ENCODE measurements at regions not wholly inside any gene's neighbourhood (a gene's known extent, or its start where the extent isn't known, plus 50 kb on each side); places are given as distances from the start of the nearest gene placed in this dataset.
"Not testable (repeated sequence)": the region's sequence is repeated elsewhere in the genome, so short reads cannot be mapped to it uniquely, and the experiment has no call there.

DNA sequence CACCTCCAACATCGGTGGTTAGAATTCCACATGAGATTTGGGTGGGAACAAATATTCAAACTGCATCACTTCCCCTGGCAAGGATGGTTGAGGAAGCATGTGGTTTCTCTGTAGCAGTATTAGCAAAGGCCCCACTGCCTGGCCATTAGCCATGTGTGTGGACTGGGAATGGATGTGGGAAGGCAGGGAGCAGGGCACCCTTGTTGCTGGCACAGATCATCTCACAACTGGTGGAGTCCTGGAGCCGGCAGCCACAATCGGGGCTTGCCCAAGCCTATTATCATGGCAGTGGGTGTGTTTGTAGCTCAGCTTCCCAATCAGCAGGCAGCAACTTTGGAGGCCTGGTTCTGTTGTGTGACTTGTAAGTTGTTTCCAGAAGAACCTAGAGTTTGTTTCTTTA lies 391.9 kb downstream of the DLEU7 start:
- no peak for DNase-seq (ENCODE audit: low read depth, low spot score)

DNA sequence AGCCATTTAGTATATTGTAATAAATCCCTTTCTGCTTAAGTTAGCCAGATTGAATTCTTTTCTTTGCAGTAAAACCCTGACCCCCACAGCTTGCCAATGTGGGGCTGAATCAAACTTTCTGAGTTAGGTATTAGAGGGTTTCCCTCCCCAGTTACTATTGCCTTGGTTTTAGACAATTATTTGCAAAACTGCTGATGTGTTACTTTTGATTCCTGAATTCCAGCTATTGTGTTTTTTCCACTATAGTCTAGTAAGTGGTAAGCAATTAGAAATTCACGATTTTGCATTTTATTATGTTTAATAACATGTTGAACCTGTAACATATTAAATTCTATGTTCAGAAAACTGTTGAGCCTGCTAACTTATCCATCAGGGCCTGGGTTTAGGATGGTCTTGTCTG lies 391.5 kb downstream of the DLEU7 start:
- DNase-seq (ENCODE audit: low read depth, low spot score) = no peak

DNA sequence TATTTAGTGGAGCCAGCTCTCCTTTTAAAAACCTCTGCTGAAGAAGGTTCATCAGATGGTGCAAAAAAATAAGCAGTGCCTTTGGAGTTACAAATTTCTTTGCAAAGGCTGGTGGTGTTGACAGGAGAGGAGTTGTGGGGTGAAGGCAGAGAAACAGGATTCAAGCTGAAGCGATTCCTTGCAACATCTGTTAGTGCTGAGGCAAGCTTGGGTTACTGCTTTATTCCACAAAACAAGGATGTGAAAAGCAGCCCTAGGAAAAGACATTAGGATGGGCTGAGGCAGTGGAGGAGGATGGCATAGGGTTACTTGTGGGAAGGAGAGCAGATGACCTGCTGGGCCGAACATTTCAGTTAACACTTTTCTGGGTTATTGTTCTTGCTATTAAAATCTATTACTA lies 390.7 kb downstream of the DLEU7 start:
- DNase-seq (ENCODE audit: low read depth, low spot score) = no peak

DNA sequence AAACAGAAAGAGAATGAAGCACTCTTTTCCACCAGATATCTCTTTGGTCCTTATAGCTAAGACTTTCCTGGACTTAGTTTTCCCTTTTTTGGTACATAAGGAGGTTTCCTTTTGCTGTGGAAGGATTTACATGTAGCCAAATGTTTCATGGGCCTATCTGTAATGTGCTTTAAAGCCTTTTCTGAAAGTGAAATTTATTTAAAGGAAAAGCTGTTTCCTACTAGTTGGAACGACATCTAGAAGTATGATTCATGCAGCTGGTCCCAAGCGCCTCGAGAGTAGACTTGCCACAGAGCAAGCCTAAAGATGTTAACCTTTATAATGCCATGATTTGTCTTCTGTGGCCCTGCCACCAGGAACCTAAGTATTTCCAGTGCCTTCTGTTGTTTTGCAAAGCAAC lies 390.3 kb downstream of the DLEU7 start:
- DNase-seq (ENCODE audit: low read depth, low spot score) = no peak

DNA sequence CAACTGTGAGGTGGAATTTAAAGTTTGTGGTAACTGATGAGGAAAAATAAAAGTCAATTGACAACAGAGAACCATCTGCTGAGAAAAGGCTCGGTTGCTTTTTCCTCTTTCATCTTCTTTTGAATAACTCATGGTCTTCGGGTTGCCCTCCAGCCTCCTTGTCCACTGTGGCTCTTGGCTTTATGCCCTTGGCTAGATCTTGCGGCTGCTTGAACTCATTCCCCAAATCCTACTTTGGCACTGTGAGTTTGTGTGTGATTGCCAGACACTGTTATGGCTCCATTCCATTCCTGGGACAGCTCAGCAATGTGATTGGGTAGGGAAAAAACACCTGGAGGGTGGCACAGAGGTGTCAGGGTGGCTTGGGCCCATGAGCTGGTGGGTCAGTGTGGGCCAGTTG lies 387.4 kb downstream of the DLEU7 start:
- no peak for DNase-seq (ENCODE audit: low read depth, low spot score)

DNA sequence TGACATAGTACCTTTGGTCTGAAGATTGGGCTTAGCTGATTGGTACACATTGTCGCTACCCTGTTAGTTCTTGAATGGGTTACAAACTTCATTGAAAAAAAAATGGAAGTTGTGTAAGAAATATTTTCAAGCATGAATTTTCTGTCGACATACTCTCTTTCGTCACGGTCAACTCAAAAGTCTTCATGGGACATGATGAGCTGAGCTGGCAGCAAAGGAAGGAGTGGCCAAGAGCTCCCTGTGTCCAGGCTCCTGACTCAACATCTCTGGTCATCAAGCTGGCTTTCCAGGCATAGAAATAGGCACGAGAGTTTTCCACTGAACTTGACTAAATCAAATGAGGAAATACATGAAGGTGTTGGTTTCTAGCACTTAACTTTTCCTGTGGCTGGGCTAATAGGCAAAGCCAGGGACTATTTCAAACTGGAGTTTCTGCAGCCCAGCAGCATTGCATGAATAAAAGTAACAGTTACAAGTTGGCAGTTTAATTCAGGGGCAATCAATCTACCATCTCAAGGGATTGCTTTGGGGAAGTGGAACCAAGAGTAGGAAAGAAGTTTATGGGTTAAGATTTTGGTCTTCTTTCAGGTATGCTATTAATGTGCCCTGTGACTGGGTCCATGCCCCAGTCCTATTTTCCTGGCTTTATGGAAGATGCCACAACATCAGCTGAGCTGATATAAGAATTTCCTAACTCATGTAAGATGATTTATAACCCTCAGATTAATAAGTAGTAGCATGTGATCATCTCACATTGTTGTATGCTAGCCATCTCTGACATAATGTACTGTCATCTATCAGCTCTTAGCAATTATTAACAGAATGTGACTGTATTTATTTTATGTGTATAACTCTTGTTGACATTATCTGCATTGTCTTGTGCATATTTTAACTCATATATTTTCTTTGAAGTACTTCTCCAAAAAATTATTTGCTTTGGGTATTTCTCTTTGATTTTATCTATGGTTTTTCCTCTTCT lies 385.8 kb downstream of the DLEU7 start:
- DNase-seq (ENCODE audit: low read depth, low spot score) = no peak

DNA sequence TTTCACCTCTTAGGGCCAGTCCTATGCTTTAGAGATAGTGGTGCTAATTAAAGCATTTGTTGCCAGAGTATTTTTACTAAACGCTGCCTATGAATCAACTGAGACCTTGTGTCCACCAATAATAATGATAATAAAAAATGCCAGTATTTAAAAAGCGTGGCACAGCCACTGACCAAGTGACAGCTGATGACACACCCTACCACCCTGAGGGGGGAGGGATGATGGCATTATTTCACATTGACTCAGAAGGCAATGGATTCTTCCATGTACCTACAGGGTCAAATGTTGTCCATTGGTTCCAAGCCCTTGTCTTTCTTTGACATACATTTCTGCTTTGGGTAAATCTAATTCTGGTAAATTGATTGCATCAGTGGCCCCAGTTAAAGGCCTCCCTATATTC lies 384.4 kb downstream of the DLEU7 start:
- no peak for DNase-seq (ENCODE audit: low read depth, low spot score)

DNA sequence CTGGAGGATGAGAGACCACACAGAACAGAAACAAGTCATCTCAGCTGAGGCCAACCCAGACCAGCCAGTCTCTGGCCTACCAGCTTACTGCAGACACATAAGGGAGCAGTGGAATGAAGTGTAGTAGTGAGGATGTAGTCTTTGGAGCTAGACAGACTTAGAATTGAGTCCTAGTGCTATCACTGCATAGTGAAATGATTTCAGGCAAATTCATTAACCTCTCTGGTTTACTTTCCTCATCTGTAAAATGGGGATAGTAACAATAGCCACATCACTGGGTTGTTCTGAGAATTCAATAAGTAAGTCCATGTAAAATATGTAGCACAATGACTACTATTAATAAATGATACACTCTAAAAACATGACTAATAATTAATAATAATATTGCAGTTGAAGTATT lies 383.8 kb downstream of the DLEU7 start:
- DNase-seq (ENCODE audit: low read depth, low spot score) = no peak

DNA sequence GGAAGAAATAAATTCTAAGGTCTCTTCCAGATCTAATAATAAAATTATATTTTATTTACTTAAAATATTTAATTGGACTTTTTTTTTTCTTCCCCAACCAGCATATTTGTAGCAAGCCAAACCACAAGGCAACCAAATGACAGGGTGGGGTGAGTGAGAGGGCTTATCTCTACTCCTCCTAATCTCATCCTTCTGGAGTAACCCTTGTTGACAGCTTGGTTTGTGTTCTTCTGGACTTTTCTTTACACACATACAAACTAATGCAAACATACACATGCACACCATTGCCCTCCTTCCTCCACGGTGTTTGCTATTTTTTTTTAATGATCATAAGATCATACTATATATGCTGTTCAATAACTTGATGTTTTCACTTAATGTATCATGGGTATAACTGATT lies 383.1 kb downstream of the DLEU7 start:
- no peak for DNase-seq (ENCODE audit: low read depth, low spot score)

DNA sequence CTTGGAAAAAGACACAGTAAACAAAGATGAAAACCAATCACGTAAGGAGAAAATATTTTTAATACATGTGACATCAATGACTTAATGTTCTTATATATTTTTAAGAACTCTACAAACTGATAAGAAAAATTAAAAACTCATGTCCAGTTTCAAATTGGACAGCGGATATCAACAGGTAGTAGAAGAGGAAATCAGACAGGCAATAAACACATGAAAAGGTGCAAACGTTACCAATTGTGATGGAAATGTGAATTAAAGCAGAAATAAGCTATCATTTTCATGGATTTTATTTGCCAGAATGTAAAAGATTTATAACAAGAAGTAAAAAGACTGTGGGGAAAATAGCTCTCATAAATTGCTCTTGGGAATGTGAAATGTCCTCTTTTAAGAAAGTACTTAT lies 382.3 kb downstream of the DLEU7 start:
- no peak for DNase-seq (ENCODE audit: low read depth, low spot score)

DNA sequence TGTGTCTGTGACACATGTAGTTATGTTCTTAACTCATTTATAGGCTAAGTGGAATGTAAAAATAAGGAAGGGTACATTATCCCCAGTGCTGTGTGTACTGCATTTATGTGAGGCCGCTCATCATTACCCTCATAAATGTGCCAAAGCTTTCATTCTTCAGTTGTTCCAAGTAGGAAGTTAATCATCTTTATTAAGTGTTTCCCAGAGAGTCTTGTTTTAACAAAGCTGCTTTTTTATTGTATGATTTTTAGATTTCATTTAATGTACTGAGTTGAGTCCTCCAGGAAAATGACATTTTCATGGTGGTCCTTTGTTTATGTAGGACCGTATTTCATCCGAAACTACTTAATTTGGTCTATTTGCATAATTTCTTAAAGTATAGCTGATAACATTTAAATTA lies 379.8 kb downstream of the DLEU7 start:
- DNase-seq (ENCODE audit: low read depth, low spot score) = no peak

DNA sequence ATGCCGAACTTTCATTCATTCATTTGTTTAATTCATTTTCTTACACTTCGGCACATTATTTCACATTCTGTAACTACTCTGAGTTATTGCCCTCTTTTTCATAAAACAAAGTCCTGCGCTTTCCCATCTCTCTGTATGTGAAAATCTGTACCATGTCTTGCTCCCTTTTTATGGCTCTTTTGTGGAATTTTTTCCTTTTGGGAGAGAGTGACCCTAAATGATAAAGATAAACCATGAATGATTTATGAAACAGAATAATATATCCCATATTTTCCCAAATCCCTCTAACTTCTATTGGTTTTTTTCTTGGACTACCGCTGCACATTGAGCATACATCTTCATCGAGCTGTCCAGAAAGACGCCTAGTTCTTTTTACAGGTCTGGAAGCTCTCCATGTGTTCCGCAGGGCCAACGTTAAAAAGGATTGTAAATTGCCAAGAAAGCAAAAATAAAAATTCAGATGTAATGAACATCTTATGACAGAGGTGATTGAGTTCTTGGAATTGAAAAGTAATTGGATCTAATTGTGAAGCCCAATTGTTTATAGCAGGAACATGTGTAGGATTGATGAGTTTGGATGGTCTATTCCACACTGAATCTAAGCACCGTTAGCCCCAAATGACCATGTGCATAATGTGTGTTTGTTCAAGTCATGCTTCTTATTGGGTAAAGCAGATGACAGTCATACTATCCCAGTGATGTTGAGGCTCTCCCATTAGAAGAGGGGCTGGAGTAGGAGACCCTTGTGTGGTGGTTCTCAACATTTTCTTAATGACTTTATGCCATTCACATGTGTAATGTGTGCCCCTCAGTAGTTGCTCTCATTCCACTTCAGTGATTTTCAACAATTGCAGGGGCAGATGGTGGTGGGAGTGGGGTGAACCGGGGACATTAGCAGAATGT lies 378.9 kb downstream of the DLEU7 start:
- no peak for DNase-seq (ENCODE audit: low read depth, low spot score)

DNA sequence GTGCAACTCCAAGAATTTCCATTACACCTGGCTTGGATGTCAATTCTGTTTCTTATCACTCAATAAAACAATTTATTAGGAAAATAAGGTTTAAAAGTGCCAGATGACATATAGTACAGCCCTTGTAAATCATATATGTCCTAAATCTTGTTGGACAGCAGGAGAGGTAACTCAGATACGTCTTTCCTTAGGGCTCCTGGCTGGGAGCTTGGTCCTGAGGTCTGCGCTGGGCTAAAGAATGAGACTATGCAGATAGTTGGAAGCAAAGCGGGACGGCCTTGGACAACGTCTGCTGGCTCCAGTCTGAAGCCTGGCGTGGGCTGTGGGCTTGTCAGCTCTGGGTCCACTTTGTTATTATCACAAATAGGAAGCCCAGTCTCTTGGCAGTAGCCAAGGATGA lies 377.0 kb downstream of the DLEU7 start:
- DNase-seq (ENCODE audit: low read depth, low spot score) = no peak

DNA sequence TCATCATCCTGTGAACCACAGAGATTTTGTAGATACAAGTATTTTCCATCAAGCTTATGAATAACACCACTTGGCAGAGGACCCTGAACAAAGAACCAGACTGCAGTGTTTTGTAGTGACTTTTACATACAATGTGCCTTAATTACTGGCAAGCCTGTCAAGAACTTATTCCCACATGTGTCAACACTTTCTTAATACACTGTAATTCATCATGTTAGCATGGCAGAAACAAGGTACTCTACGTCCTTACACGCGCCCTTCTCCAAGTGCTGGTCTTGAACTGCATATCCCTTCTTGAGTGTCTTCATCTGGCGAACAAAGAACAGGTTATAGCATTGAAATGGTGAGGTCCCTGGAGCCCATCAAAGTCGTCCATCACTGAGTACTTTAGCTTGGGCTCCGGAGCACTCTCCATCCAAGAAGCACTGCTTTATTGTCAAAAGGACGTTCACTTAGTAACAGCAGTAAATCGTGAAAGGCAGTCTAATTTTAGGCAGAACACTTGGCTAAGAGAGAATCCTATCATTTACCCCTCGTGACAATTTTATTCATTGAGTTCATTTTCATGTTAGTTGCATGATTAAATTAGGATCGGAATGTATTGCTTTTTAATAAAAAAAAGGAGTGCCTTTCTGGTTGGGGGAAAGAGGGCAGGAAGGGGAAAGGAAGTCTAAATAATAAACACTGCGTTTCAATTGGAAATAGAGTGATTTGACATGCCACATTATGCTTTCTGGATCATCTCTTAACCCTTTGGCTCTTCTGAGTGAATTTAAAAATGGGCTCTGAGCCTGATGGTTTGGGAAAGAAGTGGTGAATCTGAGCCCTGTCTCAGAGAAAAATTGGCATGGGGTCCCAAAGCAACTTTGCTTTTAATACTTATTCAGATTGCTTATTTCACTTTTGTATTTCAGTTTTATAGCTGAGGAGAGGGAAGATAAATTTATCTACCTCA lies 376.1 kb downstream of the DLEU7 start:
- DNase-seq (ENCODE audit: low read depth, low spot score) = no peak

DNA sequence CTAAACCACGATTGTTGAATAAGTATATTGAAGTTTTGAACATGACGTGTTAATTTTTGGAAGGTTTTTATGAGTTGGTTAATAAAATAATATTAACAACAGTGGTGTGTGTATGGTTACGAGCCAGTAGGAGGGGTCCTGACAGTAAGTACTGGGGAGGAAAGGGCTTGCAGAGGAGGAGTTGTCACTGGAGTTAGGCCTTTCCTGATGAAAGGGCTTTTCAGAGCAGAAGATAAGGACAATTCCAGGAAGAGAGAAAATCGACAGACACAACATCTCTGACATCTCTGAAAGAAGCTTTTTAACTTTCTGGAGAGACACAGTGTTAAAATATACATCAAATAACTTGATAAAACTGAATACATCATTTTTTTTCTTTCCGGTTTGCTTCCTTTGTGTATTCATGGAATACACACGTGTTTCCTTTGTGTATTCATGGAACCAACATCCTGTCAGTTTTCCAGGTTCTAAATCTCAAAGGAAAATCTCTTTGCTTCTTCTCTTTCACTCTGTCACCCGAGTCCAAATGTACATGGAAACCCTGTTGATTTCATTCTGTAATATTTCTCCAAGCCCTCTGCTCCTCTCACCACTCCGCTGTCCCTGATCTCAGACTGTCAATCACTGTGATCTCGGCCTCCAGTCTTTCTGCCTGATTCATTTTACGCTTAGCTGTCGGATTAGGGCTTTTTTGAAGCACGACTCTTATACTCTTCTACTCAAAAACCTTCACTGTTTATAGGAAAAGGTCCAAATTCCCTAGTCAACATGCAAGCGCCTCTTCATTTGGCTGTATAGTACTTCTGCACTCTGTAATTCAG lies 374.4 kb downstream of the DLEU7 start:
- no peak for DNase-seq (ENCODE audit: low read depth, low spot score)

DNA sequence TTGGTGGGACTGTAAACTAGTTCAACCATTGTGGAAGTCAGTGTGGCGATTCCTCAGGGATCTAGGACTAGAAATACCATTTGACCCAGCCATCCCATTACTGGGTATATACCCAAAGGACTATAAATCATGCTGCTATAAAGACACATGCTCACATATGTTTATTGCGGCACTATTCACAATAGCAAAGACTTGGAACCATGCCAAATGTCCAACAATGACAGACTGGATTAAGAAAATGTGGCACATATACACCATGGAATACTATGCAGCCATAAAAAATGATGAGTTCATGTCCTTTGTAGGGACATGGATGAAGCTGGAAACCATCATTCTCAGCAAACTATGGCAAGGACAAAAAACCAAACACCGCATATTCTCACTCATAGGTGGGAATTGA lies 370.4 kb downstream of the DLEU7 start:
- not testable (repeated sequence) for DNase-seq (ENCODE audit: low read depth, low spot score)

DNA sequence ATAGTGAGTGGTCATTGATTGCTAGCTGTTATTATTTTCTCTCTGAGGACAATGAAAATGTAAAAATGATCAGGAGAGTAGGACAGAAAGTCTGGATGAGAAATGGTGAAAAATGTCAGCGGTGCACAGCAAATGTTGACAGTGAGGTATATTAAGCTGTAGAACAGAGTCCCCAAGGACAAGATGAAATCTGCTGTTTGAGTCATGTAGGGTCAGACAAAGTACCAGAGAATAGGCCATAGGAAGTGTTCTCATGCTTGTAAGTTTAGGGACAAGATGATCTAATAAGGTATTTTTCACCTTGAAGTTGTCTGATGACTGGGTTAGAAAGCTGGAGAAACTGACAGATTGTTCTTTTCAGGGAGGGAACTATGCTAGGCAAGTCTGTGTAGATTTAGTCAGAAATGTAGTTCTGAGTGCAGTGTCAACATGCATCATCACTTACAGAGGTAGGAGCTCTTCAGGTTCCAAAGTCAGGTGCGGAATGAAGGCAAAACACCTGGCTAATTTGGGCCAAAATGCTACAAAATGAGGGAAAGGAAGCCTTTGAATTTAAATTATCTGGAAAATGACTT lies 369.3 kb downstream of the DLEU7 start:
- DNase-seq (ENCODE audit: low read depth, low spot score) = no peak

DNA sequence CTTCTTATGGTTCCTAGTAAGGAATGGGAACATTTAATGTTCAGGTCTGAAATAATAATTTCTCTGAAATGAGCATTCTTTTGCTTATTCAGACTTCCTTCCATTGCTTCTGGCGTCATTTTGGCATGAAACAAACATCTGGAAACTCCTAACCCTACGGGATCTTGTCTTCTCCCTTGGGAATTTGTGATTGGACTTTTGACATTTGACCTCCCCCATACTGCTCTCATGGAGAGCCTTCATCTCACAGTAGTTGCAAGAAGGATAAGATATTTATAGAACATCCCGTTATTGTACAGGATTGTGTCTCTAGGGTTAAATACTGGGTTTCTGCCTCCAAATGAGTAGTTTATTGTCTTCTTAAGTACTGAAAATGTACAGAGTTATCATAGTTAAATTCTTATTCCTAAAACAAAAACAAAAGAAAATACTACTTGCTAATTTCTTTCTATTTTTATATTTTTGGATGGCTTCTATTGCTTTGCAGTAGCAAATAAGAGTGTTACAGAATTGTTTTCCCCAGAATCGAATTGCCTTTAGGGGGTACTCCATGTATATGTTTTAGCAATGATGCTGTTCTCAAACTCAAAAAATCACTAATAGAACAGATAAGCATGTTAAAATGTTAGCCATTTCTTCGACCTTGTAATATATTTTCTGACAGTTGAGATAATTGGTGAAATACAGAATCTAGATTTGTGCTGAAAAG lies 366.8 kb downstream of the DLEU7 start:
- peak; percentile 24 for DNase-seq (ENCODE audit: low read depth, low spot score)

DNA sequence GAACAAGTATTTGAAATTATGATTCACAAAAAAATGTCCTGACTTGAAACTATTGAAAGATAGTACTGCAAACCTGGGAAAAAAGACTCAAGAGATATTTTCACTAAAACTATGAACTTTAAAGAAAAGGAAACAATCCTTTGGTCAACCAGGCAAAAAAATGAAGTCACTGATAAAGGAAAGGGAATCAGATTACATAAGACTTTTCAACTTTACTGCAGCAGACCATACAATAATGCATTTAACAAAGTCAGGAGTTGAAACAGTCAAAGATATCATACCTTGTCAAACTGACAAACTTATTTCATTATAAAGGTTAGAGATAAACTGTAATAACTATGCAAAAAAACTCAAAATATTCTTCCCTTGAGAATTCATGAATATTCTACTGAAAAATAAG lies 361.6 kb downstream of the DLEU7 start:
- no peak for DNase-seq (ENCODE audit: low read depth, low spot score)

DNA sequence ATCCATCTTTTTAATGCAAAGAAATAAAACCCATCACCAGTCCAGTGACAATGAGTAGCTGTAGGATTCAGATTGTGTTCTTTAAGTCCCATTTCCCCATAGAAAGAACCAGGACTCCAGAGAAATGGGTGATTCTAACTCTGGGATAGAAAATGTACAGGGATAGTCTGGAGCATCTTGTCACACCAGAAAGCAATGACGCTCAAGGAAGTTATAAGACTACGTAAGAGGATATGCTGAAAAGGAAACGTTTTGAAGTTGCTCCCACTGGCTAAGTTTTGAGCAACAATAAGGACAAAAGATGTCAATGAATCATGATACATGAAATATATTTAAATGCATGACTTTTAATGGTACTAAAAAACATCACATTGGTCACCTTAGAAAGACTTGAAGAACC lies 360.1 kb downstream of the DLEU7 start:
- DNase-seq (ENCODE audit: low read depth, low spot score) = no peak

All from brain pericyte (primary cell).